HTR-8/SVneo (cell line): ENCODE measurements at regions not wholly inside any gene's neighbourhood (a gene's known extent, or its start where the extent isn't known, plus 50 kb on each side); places are given as distances from the start of the nearest gene placed in this dataset.
"Not testable (repeated sequence)": the region's sequence is repeated elsewhere in the genome, so short reads cannot be mapped to it uniquely, and the experiment has no call there.

Experiments used
- DNase-seq: peaks from one replicate; pipeline ENCODE4 v3.0.0; 2011; ENCODE audit warnings: low spot score, mixed read lengths; ENCODE audit not compliant: insufficient read length
- FAIRE-seq: peaks from 2 replicates; lab custom pipeline; 2011; peaks lifted over from hg19 to GRCh38; lab: Jason Lieb, UNC

DNA sequence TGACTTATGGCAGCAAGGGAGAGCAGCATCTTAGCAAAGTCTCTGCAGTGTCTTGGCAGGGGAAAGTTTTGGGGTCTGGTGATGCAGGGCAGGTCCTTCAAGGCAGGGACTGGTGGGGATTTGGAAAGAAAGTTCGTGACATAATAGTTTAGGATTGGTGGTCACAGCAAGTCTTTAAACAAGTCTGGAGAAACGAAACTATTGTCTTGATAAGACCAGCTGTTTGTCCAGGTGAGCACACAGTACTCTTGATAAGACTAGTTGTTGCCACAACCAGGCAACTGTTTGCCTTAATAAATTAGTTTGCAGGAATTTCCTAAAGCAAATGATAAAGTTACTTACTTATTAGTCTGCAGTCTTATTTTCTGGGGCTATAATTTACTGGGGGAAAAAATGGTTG is 136.1 kb downstream of the AKR1D1 start:
- FAIRE-seq (no peak), DNase-seq (no peak)

DNA sequence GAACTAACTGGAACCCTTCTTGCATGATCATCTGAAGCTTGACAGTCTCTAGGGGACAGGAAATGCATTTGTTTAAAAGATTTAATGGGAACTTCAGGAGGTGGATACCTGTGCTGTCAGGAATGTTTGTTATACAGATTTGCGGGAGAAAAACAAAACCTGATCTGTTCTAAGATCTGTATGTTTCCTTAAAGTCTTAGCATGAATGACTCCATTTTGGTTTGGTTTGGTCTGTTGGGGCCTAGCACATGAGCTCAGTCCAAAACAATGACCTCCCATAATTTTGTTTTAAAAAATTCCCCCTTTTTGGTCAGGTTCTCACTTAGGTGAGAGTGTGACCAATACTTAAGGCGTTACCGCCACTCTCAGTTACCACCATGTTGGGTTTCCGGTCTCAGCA is 138.7 kb downstream of the AKR1D1 start:
- FAIRE-seq (no peak), DNase-seq (no peak)

DNA sequence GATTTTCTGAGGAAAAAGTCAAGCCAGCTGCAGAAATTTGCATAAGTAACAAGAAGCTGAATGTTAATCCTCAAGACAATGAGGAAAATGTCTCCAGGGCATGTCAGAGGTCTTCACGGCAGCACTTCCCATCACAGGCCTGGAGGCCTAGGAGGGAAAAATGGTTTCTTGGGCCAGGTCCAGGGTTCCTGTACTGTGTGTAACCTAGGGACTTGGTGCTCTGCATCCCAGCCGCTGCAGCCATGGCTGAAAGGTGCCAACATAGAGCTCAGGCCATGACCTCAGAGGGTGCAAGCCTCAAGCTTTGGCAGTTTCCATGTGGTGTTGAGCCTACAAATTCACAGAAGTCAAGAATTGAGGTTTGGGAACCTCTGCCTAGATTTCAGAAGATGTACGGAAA is 144.1 kb downstream of the AKR1D1 start:
- DNase-seq, FAIRE-seq: not testable (repeated sequence)

DNA sequence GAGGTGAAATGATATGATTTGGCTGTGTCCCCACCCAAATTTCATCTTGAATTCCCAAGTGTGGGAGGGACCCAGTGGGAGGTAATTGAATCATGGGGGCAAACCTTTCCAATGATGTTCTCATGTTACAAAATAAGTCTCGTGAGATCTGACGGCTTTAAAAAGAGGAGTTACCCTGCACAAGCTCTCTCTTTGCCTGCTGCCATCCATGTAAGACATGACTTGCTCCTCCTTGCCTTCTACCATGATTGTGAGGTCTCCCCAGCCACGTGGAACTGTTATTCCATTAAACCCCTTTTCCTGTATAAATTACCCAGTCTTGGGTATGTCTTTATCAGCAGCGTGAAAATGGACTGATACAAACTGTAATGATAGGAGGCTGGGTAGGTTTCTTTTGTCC is 145.1 kb downstream of the AKR1D1 start:
- FAIRE-seq, DNase-seq: not testable (repeated sequence)

DNA sequence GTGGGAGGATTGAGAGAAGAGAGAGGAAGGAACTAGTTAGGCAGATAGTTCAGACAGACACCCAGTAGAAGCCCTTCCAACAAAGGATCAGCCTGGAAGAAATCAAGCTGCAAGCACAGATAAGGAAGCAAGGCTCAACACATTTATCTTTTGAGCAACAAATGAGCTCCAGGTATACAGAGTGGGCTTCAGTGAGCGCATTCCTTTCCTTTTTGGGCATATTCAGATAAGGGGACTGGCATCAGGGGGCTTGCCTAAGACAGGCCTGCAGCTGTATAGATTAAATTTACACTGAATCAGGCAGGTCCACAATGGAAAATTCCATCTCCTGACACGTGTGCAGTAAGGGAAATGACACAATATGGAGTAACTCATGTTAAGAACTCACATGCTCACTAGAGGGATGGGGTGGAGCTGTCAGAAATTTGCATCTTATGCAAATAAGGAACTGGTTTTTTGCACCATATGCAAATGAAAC is 147.2 kb downstream of the AKR1D1 start:
- DNase-seq (no peak), FAIRE-seq (no peak)

DNA sequence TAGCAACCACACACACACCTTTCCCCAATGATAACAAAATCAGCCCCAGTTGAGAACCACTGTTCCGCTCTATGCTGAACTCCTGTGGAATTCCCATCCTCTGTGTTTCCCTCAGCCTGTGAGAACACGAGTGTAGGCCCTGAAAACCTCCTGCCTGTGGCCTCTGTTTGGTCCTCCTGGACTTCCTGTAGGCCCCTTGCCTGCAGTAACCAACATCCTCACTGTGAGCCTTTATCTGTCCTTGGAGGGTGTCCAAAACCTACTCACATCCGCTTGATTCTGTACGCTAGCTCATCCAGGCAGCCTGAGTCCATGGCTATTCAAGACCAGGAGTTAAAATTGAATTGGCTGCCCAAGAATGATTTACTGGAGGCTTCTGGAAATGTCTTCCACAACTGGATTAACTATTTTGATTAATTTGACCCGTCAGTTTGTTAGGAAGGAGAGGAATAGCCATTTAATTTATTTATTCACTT is 149.8 kb downstream of the AKR1D1 start:
- DNase-seq = peak; percentile 9
- FAIRE-seq = no peak

DNA sequence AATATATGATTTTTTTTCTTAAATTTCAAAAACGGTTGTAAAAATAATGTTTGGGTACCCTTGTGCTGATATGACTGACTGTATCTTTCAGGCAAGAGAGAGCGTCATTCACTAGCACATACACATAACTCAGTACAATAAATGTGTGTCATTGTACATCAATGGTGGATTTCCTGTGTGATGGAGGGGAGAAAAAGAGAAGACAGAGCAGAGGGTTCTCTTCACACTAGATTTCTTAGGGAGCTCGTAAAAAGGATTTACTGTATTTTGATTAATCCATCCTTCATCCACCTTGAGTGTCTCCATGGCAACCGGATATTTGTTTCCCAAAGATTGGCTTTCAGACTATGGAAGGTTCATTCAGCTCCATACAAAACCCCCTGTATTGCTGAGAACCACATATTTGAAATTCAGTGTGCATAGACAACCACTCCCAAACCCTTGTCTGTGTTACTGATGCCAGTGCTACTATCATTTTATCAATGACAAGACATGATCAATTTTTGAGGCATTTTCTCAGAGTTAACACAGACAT is 150.6 kb downstream of the AKR1D1 start:
- FAIRE-seq = no peak
- DNase-seq = no peak

DNA sequence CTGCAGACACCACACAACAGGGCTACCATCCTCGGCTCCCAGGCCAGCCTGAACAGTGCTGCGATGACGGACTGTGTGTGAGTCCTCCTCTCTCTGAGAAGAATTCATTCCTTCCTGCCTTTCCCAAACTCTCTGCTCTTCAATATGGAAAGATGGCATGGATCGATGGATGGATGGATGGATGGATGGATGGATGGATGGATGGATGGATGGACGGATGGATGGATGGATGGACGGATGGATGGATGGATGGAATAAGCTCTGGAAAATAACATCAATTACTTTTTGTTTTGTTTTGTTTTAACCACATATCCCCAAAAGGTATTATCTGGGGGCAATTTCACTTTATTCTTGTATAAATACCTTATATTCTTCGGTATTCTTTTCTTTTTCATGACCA is 151.9 kb downstream of the AKR1D1 start:
- DNase-seq (no peak), FAIRE-seq (no peak)

DNA sequence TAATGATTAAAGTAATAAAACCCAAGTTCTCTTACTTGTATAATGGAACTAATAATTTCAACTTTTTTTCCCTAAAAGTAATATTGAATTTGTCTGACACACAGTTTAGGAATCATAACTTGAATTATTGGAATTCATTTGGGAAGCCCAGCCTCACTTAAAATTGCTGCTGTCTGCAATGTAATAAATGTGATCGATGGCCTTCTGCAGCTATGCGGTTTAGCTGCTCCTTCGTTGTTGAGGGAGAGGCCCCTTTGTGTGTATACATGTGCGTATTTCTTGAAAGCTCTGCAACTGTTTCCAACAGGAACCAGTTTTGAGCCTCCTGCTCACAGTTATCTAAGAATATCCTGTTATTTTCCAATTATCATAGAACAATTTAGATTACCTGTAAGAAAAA is 152.5 kb downstream of the AKR1D1 start:
- peak; percentile 30 for DNase-seq
- FAIRE-seq = no peak

DNA sequence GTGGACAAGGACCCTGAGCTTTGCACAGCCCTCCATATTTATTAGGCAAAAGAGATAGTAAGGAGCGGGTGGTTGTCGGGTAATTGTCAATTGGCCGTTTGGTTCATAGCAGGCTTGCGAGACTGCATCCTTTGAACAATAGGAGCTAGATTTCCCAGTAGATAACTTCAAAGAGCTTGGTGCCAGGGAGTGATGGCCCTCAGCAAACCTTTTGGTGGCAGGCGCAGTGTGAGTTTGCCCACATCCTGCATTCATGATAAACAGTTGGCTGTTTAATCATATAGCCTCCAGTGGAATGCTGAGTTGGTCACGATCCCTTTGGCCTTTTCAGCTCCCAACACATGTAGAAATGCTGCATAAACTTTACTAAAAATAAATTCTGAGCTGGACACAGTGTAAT is 156.9 kb downstream of the AKR1D1 start:
- DNase-seq = no peak
- no peak for FAIRE-seq

DNA sequence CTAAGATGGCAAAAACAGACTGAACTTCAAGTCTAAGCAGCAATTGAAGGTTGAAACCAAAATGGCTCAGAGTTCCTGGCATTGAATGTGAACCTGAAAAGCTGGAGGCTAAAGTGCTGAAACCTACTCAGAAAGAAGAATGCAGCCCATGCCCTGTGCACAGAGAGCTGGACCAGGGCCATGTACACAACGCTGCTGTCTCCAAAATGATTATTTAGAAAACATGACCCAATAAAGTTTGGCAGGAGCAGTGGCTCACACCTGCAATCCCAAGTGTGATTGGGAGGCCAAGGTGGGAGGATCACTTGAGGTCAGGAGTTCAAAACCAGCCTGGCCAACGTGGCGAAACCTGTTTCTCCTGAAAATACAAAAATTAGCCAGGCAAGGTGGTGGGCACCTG is 158.9 kb downstream of the AKR1D1 start:
- no peak for FAIRE-seq
- no peak for DNase-seq

DNA sequence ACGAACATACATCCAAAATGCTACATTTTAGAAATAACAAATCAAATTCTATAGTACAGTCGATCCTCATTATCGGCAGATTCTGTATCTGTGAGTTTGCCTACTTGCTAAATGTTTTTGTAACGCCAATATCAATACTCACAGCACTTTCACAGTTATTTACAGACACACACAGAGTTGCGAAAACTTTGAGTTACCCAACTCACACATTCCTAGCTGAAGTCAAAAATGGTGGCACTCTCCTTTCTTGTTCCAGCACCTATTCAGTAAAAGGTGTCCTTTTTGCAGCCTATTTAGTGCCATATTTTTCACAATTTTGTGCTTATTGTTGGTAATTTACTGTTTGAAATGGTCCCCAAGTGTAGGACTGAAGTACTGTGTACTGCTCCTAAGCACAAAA is 161.7 kb downstream of the AKR1D1 start:
- DNase-seq (no peak), FAIRE-seq (no peak)

DNA sequence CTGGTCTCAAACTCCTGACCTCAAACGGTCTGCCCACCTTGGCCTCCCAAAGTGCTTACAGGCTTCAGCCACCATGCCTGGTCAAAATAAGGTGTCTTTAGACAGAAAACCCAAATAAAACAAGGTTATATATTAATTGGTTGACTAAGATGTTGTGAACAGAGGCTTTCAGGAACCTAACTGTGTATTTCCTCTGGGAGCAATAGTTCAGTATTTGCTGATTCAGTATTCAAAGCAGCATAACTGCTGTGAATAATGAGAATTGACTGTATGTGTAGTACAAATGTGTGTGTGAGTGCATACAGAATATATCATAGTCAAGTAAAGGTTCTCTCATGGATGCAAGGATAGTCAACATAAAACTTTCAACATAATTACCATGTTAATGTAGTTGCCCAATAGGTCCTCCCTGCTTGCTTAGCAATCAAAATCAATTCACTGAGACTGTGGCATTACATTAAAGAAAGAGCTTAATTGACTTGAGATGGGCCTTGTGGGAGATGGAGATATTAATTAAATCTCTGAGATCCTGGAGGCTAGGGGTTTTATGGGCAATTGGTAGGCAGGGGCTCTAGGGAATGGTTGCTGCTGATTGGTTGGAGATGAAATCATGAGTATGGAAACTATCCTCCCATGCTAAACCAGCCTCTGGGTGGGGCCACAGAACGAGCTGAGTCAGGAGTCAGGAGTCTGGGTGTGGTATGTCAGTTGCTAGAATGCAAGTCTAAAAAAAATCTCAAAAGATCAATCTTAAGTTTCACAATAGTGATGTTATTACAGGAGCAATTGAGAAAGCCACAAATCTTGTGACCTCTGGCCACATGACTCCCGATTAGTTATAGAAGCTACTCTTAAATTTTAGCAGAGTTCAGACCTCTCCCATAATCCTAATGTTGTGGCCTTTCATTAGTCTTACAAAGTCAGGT is 162.7 kb downstream of the AKR1D1 start:
- FAIRE-seq = no peak
- no peak for DNase-seq

DNA sequence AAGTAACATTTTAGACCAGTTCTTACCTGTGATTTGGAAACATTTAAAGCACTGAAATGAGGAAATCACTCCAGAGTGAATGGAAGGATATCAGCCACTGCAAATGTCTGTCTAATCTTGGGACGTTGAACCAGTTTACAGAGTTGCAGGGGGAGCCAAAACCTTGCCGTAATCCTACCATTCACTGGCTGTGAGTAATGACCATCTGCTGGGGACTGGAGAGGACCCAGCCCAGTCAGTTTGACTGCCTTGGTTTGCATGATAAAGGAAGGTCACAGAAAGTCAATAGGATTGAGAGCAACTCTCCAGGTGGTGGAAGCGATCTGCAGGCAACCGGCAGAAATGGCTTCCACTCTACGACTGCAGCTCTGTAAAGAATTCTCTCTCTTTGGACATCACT is 167.2 kb downstream of the AKR1D1 start:
- DNase-seq (no peak), FAIRE-seq (no peak)

DNA sequence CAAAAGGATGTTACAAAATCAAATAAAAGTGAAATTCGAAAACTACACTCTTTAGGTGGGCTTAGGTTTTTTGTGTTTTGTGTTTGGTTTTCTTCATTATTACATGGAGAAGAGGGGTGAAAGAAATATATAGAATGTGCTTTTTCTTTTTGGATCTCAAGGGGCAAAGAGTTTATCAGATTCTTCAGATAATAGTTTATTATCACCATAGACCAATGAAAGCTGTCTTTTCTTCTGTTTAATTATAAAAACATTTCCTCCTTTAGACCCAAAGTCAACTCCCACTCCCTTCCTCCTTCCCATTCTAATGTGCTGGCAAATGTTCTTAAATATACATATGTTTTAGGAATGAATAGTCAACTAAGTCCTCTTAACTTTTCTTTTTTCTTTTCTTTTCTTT is 167.6 kb downstream of the AKR1D1 start:
- FAIRE-seq = no peak
- DNase-seq = no peak

DNA sequence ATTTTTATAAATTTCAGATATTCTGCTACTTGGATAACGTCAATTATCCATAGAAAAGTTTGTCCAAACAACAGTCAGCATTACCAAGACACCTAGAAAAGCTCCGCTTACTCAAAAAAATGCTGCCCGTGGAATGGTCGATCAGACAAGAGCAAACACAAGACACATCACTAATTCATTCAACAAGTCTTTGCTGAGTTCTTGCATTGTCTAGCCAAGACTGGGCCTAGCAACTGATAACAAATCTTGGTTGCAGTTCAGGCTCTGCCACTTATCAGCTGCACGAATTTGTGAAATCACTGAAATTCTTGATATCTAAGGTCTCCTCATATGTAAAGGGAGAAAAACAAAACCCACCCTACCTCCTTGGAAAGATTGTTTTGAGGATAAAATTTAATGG is 168.3 kb downstream of the AKR1D1 start:
- FAIRE-seq (no peak), DNase-seq (no peak)

DNA sequence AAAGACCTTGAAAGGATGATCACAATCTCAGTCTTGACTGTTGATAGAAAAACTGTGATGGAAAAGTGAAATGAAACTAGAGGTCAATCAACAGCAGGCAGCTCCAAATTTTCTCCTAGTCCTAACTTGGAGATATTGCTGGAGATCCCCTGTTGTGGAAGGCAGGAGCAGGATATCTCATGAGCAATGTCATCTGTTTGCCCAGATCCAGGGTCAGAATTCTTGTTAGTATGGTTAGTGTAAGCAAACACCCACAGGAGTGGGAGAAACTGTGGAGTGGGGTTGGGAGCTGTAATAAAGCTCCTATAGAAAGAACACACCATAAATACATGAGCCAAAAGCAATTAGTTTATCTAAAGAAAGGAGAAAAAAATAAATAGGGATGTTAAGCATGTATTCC is 169.0 kb downstream of the AKR1D1 start:
- DNase-seq = no peak
- no peak for FAIRE-seq

DNA sequence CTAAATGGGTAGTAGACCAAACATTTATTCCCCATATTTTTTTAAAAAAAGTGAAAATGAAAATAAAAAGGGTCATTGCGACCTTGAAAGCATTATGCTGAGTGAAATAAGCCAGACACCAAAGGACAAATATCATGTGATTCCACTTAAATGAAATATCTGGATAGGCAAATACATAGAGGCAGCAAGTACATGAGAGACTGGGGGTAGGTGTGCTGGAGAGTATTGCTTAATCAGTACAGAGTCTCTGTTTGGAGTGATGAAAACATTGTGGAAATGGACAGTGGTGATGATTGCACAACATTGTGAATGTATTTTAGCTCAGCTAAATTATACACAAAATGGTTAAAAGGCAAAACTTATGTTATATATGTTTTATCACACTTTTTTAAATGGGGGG is 169.4 kb downstream of the AKR1D1 start:
- no peak for FAIRE-seq
- no peak for DNase-seq

DNA sequence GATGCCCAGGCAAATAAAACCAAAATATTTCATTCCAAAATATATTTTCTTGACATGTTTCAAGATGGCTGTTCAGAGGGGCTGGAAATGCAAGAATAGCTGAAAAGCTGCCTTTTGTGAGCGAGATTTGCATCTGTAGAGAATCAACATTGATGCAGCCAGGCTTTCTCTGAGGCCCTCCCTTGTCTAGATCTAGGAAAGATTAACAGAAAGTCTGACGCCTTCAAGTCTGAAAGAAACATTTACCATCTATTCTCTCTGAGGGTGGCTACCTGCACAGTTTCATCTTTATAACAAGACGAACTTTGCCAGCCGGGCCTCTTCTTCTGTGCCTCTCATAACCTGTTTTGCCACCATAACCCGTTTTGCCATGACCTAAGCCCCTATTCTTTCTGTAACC is 170.2 kb downstream of the AKR1D1 start:
- no peak for DNase-seq
- FAIRE-seq = no peak

DNA sequence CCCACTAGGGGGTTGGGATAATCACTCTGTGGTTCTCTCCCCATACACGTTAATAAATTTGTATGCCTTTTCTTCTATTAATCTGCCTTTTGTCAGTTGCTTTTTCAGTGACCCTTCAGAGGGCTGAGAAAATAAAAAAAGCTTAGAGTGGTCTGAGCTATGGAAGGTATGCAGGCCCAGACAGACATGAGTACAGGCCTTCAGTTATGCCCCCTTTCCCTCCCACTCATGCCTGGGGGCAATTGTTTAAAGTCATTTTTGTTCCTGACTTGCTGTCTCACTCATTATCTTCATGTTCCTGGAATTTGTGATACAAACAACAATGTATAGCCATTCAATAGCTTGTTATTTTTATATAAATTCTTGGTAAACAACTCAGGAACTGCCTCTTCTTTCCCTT is 170.8 kb downstream of the AKR1D1 start:
- DNase-seq = no peak
- FAIRE-seq = no peak

DNA sequence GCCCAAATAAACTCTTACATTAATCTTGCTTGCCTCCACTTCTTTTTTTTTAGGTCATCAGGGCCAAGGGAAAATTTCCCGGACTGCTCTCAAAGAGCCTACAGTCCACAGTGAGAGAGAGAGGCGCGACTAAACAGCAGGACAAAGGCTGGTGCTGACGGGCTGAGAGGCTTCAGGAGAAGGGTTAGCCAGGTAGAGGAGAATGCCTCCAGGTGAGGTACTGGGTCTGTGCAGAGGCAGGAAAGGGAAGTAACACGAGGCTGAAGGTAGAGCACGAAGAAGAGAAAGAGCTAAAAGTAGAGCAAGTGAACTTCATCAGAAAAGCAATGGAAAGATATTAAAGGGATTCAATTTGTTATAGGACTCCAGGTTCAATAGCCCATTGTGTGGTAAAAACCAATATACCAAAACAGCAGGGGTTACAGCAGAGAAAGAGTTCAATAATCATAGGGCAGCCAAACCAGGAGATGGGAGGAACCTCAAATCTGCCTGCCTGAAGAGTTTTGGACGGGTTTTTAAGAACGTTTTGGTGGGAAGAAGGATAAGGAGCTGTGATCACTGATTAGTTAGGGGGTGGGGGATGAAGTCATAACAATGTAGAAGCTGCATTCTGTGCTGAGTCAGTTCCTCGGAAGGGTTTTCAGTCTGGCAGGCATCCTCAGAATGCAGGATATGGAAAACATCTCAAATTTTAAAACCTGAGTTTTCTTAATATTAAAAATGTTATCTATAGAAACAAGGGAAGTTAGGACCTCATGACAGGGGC is 171.5 kb downstream of the AKR1D1 start:
- no peak for FAIRE-seq

More for the DNA sequence above, 171.5 kb downstream of the AKR1D1 start:
- no peak for DNase-seq
